Liver (tissue), 8 donors: ENCODE measurements at regions not wholly inside any gene's neighbourhood (a gene's known extent, or its start where the extent isn't known, plus 50 kb on each side); places are given as distances from the start of the nearest gene placed in this dataset.

Experiments
- DNase-seq: peaks from one replicate; pipeline ENCODE4 v3.0.0-alpha.2; 2017; ENCODE audit warnings: low spot score
- H3K27ac ChIP-seq, 2 donors: one replicate each; pipeline ENCODE4 v1.7.0; 2013; ENCODE audit warnings: inconsistent platforms in 2 of 2, low read length in 2 of 2, control low read depth in 1 of 2, low read depth in 1 of 2, mild to moderate bottlenecking in 1 of 2
- H3K27me3 ChIP-seq, 4 donors: one replicate each; pipeline versions ENCODE4 v1.6.1 to v1.7.0; 2013; ENCODE audit warnings: low read length in 3 of 4, inconsistent platforms in 1 of 4, mild to moderate bottlenecking in 1 of 4, moderate library complexity in 1 of 4; ENCODE audit not compliant: control insufficient read depth in 4 of 4, insufficient read depth in 4 of 4
- H3K36me3 ChIP-seq, 4 donors: one replicate each; pipeline versions ENCODE4 v1.6.1 to v1.7.0; 2013; ENCODE audit warnings: low read length in 3 of 4, mild to moderate bottlenecking in 3 of 4, low read depth in 1 of 4, moderate library complexity in 1 of 4; ENCODE audit not compliant: control insufficient read depth in 4 of 4, insufficient read depth in 3 of 4
- H3K4me1 ChIP-seq, 4 donors: one replicate each; pipeline versions ENCODE4 v1.6.1 to v1.7.0; 2013; ENCODE audit warnings: low read length in 3 of 4, mild to moderate bottlenecking in 3 of 4, moderate library complexity in 1 of 4; ENCODE audit not compliant: control insufficient read depth in 4 of 4, insufficient read depth in 4 of 4
- H3K4me3 ChIP-seq, 3 donors: one replicate each; pipeline versions ENCODE4 v1.6.1 to v1.7.0; 2013; ENCODE audit warnings: low read length in 3 of 3, control low read depth in 1 of 3, low read depth in 1 of 3, mild to moderate bottlenecking in 1 of 3
- H3K9ac ChIP-seq, 2 donors: one replicate each; pipeline ENCODE4 v1.7.0; 2013; ENCODE audit warnings: low read length in 2 of 2, mild to moderate bottlenecking in 2 of 2, moderate library complexity in 2 of 2, control low read depth in 1 of 2, low read depth in 1 of 2
- H3K9me3 ChIP-seq, 4 donors: one replicate each; pipeline versions ENCODE4 v1.6.1 to v1.7.0; 2013; ENCODE audit warnings: low read length in 3 of 4; ENCODE audit not compliant: control insufficient read depth in 4 of 4
- EGR1 ChIP-seq, 2 donors: IDR thresholded peaks; 2 replicates each; pipeline ENCODE4 v1.6.1; 2016 to 2018; ENCODE audit warnings: antibody characterized with exemption in 2 of 2, low read depth in 2 of 2
- FOXA1 ChIP-seq: IDR thresholded peaks from 2 replicates; pipeline ENCODE4 v1.6.1; 2016; ENCODE audit warnings: antibody characterized with exemption
- FOXA2 ChIP-seq: IDR thresholded peaks from 2 replicates; pipeline ENCODE4 v1.6.1; 2016; ENCODE audit warnings: antibody characterized with exemption
- GABPA ChIP-seq, 2 donors: IDR thresholded peaks in 1 of 2; conservative IDR thresholded peaks in 1 of 2; 2 replicates each; pipeline ENCODE4 v1.6.1; 2016; ENCODE audit warnings: antibody characterized with exemption in 2 of 2, mild to moderate bottlenecking in 1 of 2, moderate library complexity in 1 of 2
- HNF4A ChIP-seq, 2 donors: conservative IDR thresholded peaks; 2 replicates each; pipeline ENCODE4 v1.6.1; 2016; ENCODE audit warnings: antibody characterized with exemption in 2 of 2, mild to moderate bottlenecking in 2 of 2
- HNF4G ChIP-seq: IDR thresholded peaks from 2 replicates; pipeline ENCODE4 v1.6.1; 2016; ENCODE audit warnings: antibody characterized with exemption
- JUND ChIP-seq, 2 donors: IDR thresholded peaks; 2 replicates each; pipeline ENCODE4 v1.6.1; 2016; ENCODE audit warnings: antibody characterized with exemption in 2 of 2
- MAX ChIP-seq: IDR thresholded peaks from 2 replicates; pipeline ENCODE4 v1.6.1; 2016; ENCODE audit warnings: antibody characterized with exemption
- NR2F2 ChIP-seq: IDR thresholded peaks from 2 replicates; pipeline ENCODE4 v1.6.1; 2016; ENCODE audit warnings: antibody characterized with exemption
- RXRA ChIP-seq, 2 donors: IDR thresholded peaks; 2 replicates each; pipeline ENCODE4 v1.6.1; 2017 to 2018; ENCODE audit warnings: antibody characterized with exemption in 2 of 2, mild to moderate bottlenecking in 1 of 2
- SP1 ChIP-seq: IDR thresholded peaks from 2 replicates; pipeline ENCODE4 v1.6.1; 2018; ENCODE audit warnings: antibody characterized with exemption, mild to moderate bottlenecking
- TAF1 ChIP-seq: conservative IDR thresholded peaks from 2 replicates; pipeline ENCODE4 v1.6.1; 2016; ENCODE audit warnings: antibody characterized with exemption, mild to moderate bottlenecking
- YY1 ChIP-seq: IDR thresholded peaks from 2 replicates; pipeline ENCODE4 v1.6.1; 2016; ENCODE audit warnings: antibody characterized with exemption, mild to moderate bottlenecking
- WGBS: extraction: QIAGEN DNeasy Blood & Tissue Kit; methylation state at CpG from one replicate; pipeline ENCODE4 v1.1.7; 2013; 5-methylcytosine and 5-hydroxymethylcytosine counted together
- TF ChIP-seq, protein P1 (sequence below): IDR thresholded peaks from 2 replicates; pipeline ENCODE4 v1.6.1; 2016; ENCODE audit warnings: antibody characterized with exemption
- TF ChIP-seq, protein P2 (sequence below): fragments of 150-350 bp; IDR thresholded peaks from 2 replicates; pipeline ENCODE4 v1.5.1; 2017; ENCODE audit warnings: improper control_type of control experiment, low read depth, low read length; ENCODE audit not compliant: missing input control
- TF ChIP-seq, protein P3 (sequence below): IDR thresholded peaks from 2 replicates; pipeline ENCODE4 v1.6.1; 2016; ENCODE audit warnings: antibody characterized with exemption, mild to moderate bottlenecking
- donor health status: healthy.
- donor health status: healthy.
- donor health status: healthy.
- donor health status: healthy.
- donor health status: healthy.

DNA sequence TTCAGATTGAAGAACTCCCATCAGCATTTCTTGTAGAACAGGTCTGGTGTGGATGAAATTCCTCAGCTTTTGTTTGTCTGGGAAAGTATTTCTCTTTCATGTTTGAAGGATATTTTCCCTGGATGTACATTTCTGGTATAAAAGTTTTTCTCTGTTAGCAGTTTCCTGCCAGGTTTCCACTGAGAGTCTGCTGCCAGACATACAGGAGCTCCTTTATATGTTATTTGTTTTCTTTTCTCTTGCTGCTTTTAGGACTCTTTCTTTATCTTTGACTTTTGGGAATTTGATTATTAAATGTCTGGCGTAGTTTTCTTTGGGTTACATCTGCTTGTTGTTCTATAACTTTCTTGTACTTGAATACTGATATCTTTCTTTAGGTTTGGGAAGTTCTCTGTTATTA, 486.5 kb downstream of the ARAP2 start:
- Histone ChIP-seq H3K9me3 (no peaks in the 10 kb centered on the region), H3K4me1 (peaks cover 0 to 2% (median 0%) of the 10 kb centered on the region in 4 donors), H3K9ac (no peak overlapping the region), H3K27me3 (no peaks in the 10 kb centered on the region), H3K36me3 (no peaks in the 10 kb centered on the region), H3K27ac (no peak overlapping the region), H3K4me3 (no peak overlapping the region)
- WGBS = 78% methylated on average over 1 of the region's 1 CpG
- DNase-seq = no peak
- TF ChIP-seq SP1 (no peak), TAF1 (no peak), YY1 (no peak), GABPA (IDR thresholded peaks at IDR 0.05 in 1 of 2, conservative IDR thresholded peaks at IDR 0.05 in 1 of 2) (no peak), JUND (IDR thresholded peaks at IDR 0.05) (no peak)
- TF ChIP-seq, protein P1, sequence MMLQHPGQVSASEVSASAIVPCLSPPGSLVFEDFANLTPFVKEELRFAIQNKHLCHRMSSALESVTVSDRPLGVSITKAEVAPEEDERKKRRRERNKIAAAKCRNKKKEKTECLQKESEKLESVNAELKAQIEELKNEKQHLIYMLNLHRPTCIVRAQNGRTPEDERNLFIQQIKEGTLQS = no peak

- Histone ChIP-seq H3K36me3 (no peaks in the 10 kb centered on the region), H3K9me3 (no peaks in the 10 kb centered on the region), H3K27me3 (no peaks in the 10 kb centered on the region), H3K4me1 (no peaks in the 10 kb centered on the region), H3K27ac (no peak overlapping the region), H3K4me3 (no peak overlapping the region), H3K9ac (no peak overlapping the region)
- WGBS = 63% methylated on average over 4 of the region's 4 CpGs
- TF ChIP-seq RXRA (IDR thresholded peaks at IDR 0.05) = no peak
- TF ChIP-seq, protein P2, sequence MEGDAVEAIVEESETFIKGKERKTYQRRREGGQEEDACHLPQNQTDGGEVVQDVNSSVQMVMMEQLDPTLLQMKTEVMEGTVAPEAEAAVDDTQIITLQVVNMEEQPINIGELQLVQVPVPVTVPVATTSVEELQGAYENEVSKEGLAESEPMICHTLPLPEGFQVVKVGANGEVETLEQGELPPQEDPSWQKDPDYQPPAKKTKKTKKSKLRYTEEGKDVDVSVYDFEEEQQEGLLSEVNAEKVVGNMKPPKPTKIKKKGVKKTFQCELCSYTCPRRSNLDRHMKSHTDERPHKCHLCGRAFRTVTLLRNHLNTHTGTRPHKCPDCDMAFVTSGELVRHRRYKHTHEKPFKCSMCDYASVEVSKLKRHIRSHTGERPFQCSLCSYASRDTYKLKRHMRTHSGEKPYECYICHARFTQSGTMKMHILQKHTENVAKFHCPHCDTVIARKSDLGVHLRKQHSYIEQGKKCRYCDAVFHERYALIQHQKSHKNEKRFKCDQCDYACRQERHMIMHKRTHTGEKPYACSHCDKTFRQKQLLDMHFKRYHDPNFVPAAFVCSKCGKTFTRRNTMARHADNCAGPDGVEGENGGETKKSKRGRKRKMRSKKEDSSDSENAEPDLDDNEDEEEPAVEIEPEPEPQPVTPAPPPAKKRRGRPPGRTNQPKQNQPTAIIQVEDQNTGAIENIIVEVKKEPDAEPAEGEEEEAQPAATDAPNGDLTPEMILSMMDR = no peak
- TF ChIP-seq GABPA (IDR thresholded peaks at IDR 0.05 in 1 of 2, conservative IDR thresholded peaks at IDR 0.05 in 1 of 2) = no peak
- no peak for TF ChIP-seq FOXA1
- no peak for TF ChIP-seq YY1
- TF ChIP-seq MAX = no peak
- TF ChIP-seq HNF4G = no peak
- TF ChIP-seq FOXA2 = no peak
- TF ChIP-seq HNF4A (conservative IDR thresholded peaks at IDR 0.05) = no peak
- no peak for TF ChIP-seq EGR1 (IDR thresholded peaks at IDR 0.05; ENCODE audit: low read depth in 2 of 2)
- TF ChIP-seq NR2F2 = no peak
- TF ChIP-seq, protein P1 = no peak
- TF ChIP-seq, protein P3, sequence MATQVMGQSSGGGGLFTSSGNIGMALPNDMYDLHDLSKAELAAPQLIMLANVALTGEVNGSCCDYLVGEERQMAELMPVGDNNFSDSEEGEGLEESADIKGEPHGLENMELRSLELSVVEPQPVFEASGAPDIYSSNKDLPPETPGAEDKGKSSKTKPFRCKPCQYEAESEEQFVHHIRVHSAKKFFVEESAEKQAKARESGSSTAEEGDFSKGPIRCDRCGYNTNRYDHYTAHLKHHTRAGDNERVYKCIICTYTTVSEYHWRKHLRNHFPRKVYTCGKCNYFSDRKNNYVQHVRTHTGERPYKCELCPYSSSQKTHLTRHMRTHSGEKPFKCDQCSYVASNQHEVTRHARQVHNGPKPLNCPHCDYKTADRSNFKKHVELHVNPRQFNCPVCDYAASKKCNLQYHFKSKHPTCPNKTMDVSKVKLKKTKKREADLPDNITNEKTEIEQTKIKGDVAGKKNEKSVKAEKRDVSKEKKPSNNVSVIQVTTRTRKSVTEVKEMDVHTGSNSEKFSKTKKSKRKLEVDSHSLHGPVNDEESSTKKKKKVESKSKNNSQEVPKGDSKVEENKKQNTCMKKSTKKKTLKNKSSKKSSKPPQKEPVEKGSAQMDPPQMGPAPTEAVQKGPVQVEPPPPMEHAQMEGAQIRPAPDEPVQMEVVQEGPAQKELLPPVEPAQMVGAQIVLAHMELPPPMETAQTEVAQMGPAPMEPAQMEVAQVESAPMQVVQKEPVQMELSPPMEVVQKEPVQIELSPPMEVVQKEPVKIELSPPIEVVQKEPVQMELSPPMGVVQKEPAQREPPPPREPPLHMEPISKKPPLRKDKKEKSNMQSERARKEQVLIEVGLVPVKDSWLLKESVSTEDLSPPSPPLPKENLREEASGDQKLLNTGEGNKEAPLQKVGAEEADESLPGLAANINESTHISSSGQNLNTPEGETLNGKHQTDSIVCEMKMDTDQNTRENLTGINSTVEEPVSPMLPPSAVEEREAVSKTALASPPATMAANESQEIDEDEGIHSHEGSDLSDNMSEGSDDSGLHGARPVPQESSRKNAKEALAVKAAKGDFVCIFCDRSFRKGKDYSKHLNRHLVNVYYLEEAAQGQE = no peak
- no peak for DNase-seq
Observed at GRCh38 chr4:35760807-35761206, 483.5 kb downstream of the ARAP2 start.
